SK-N-SH treated with all-trans-retinoic acid at 6 μM for 48 hours (cell line): ENCODE measurements at regions not wholly inside any gene's neighbourhood (a gene's known extent, or its start where the extent isn't known, plus 50 kb on each side); places are given as distances from the start of the nearest gene placed in this dataset.

Experiments used
- OSR1 ChIP-seq: fragments of 250-450 bp; sonication (Bioruptor Pico); IDR thresholded peaks from 2 replicates; pipeline ENCODE4 v1.8.0; 2022; ENCODE audit warnings: moderate library complexity, mild to moderate bottlenecking, inconsistent platforms
- PATZ1 ChIP-seq: fragments of 250-450 bp; sonication (Bioruptor Pico); IDR thresholded peaks from 2 replicates; pipeline ENCODE4 v1.8.0; 2020; ENCODE audit warnings: mild to moderate bottlenecking, moderate library complexity, borderline replicate concordance
- ZNF70 ChIP-seq: fragments of 450-650 bp; formaldehyde crosslinking; IDR thresholded peaks from 2 replicates; pipeline ENCODE4 v1.5.0; 2020; ENCODE audit warnings: mild to moderate bottlenecking, moderate library complexity

GRCh38 chr1:67919274-67920072 lies 86.2 kb upstream of the GNG12 start:
- TF ChIP-seq OSR1 (CRISPR knock-in tag) (no peak), PATZ1 (CRISPR knock-in tag) (no peak), ZNF70 (CRISPR knock-in tag) (no peak)
